Mucosa of descending colon (tissue), 3 donors: ENCODE measurements at regions not wholly inside any gene's neighbourhood (a gene's known extent, or its start where the extent isn't known, plus 50 kb on each side); places are given as distances from the start of the nearest gene placed in this dataset.

Experiments used
- ATAC-seq: fragments of 200-7000 bp; cut with Tn5 transposase; one replicate; pipeline ENCODE4 v1.9.1; 2020; ENCODE audit warnings: mild to moderate bottlenecking, moderate library complexity
- DNase-seq, 3 donors: peaks; one replicate each; pipeline ENCODE4 v3.0.0-alpha.2; 2020
- H3K36me3 ChIP-seq: fragments of 200-600 bp; one replicate; pipeline ENCODE4 v1.8.0; 2021; ENCODE audit warnings: low read depth, mild to moderate bottlenecking
- H3K4me1 ChIP-seq: fragments of 200-600 bp; one replicate; pipeline ENCODE4 v1.8.0; 2021; ENCODE audit warnings: low read depth, mild to moderate bottlenecking
- H3K4me3 ChIP-seq: fragments of 200-600 bp; one replicate; pipeline ENCODE4 v1.8.0; 2021; ENCODE audit warnings: mild to moderate bottlenecking
- H3K9me3 ChIP-seq: fragments of 200-600 bp; one replicate; pipeline ENCODE4 v1.8.0; 2021; ENCODE audit warnings: mild to moderate bottlenecking
- CTCF ChIP-seq: fragments of 200-600 bp; IDR thresholded peaks from one replicate; pipeline ENCODE4 v1.8.0; 2022; ENCODE audit warnings: antibody characterized with exemption, mild to moderate bottlenecking
- intact Hi-C, 2 donors: fragments of 100-400 bp; cut with DNase I in 1 of 2; cut with micrococcal nuclease in 1 of 2; formaldehyde crosslinking; loops; one replicate each; pipeline versions ENCODE4 v1.11.0 to v1.11.1; 2022; cut with DNase I, micrococcal nuclease
- donor health status: DM: no; HTN: no; CAD: no; lungs with moderate emphysema.
- donor health status: DM: no; HTN: no; CAD: no.
- donor health status: DM: no; HTN: yes; CAD: no.

- H3K9me3 ChIP-seq: no peaks in the 10 kb centered on the region
- DNase-seq (no peak), ATAC-seq (no peak)
- H3K36me3 ChIP-seq: no peaks in the 10 kb centered on the region
- H3K4me3 ChIP-seq: no peak overlapping the region
- TF ChIP-seq CTCF: no peak
- no peaks in the 10 kb centered on the region for H3K4me1 ChIP-seq
- intact Hi-C loops: no loop called here
Observed at GRCh38 chr7:118327174-118327573, 102.7 kb downstream of the ANKRD7 start.

DNA sequence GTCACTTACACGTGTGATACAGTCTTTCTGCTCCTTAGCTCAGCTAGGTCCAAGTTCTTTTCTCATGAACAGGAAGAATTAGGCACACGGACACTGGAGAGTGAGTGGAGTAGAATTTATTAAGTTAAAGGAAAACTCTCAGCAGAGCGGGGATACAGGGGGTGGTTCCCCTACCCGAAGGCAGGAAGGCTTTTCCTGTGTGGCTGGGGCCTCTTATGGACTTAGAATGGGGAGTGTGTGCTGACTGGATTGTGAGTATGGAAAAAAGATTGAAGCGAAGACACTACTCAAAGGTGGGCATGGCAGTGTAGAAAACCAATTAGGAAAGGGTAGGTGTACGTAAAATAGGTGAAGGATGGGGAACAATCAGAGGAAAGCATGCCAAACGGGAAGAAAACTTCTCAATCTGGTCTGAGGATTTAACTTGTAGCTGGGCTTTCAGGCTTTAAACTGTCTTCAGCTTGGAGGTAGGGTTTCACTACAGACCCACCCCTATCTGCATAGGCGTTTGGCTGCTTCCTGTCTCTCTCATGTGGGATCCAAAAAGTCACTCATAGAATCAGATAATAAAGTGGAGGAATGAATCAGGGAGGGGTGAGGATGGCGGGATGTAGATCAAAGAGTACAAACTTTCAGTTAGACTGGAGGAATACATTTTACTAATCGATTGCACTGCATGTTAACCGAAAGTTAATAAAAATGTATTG lies 104.2 kb downstream of the ANKRD7 start:
- no peaks in the 10 kb centered on the region for H3K4me1 ChIP-seq
- ATAC-seq (no peak), DNase-seq (no peak)
- no peaks in the 10 kb centered on the region for H3K9me3 ChIP-seq
- intact Hi-C loops: no loop called here
- H3K36me3 ChIP-seq: no peaks in the 10 kb centered on the region
- H3K4me3 ChIP-seq: no peak overlapping the region
- no peak for TF ChIP-seq CTCF

DNA sequence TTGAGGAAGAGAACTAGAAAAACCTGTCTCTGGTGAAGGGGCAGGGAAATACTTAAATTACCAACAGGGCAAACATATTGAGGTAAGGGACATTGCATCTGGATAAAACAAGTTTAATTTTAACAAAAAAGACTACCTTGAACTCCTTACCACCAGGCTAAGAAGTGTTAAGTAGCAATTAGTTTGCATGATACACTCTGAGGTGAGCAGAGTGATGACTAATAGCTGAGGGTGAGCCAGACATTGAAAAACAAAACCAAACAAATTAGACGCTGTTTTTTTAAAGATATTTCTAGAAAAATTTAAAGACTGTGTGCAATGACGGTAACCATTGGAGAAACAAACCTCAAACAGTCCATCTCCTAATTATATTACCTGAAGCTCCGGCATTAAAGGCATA lies 105.9 kb downstream of the ANKRD7 start:
- Histone ChIP-seq H3K36me3 (no peaks in the 10 kb centered on the region), H3K4me3 (no peak overlapping the region), H3K4me1 (no peaks in the 10 kb centered on the region), H3K9me3 (no peaks in the 10 kb centered on the region)
- intact Hi-C loops: no loop called here
- ATAC-seq (no peak), DNase-seq (no peak)
- no peak for TF ChIP-seq CTCF

DNA sequence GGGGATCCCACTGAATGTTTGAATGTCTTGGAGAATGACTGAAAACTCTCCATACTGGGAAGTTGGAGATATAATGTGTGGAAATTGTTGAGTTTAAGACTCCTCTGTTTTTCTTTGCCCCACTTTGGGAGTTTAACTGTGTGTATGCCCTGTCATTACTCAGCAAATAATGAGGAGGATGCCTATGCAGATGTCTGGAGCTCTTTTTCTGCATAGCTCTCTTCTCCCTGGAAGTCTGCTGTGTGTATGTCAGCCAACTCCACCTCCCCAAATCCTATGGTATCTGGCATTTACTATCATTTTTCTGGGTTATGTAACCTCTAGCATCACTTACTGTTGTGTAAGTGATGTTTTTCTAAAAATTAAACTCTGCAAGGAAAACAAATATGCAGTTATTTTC lies 122.2 kb downstream of the ANKRD7 start:
- intact Hi-C loops: no loop called here
- ATAC-seq: no peak
- Histone ChIP-seq H3K4me3 (no peak overlapping the region), H3K9me3 (no peaks in the 10 kb centered on the region), H3K4me1 (no peaks in the 10 kb centered on the region), H3K36me3 (no peaks in the 10 kb centered on the region)
- DNase-seq: no peak
- TF ChIP-seq CTCF: no peak

- H3K9me3 ChIP-seq: no peaks in the 10 kb centered on the region
- intact Hi-C loops: no loop called here
- no peaks in the 10 kb centered on the region for H3K4me1 ChIP-seq
- no peak overlapping the region for H3K4me3 ChIP-seq
- H3K36me3 ChIP-seq: no peaks in the 10 kb centered on the region
- no peak for DNase-seq
- TF ChIP-seq CTCF: no peak
- no peak for ATAC-seq
Observed at GRCh38 chr7:118349604-118350003, 125.1 kb downstream of the ANKRD7 start.

DNA sequence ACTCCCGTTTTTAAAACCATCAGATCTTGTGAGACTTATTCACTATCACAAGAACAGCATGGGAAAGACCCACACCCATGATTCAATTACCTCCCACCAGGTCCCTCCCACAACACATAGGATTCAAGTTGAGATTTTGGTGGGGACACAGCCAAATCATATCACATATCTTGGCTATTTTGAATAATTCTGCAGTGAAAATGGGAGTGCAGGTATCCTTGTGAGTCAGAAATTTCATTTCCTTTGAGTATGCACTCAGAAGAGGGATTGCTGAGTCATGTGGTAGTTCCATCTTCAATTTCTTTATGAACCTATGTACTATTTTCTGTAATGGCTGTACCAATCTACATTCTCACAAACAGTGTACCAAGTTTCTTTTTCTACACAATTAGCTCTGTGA lies 125.8 kb downstream of the ANKRD7 start:
- ATAC-seq: no peak
- DNase-seq: no peak
- H3K4me3 ChIP-seq: no peak overlapping the region
- H3K36me3 ChIP-seq: no peaks in the 10 kb centered on the region
- intact Hi-C loops: no loop called here
- no peak for TF ChIP-seq CTCF
- no peaks in the 10 kb centered on the region for H3K4me1 ChIP-seq
- H3K9me3 ChIP-seq: no peaks in the 10 kb centered on the region
